IMR-90 (cell line): ENCODE measurements at regions not wholly inside any gene's neighbourhood (a gene's known extent, or its start where the extent isn't known, plus 50 kb on each side); places are given as distances from the start of the nearest gene placed in this dataset.

Source experiments
- ATAC-seq: fragments of 200-7000 bp; cut with Tn5 transposase; 2 replicates; pipeline ENCODE4 v1.9.1; 2020; ENCODE audit warnings: low read depth, mild to moderate bottlenecking, moderate library complexity
- BruUV-seq: library from RNA; stranded (reverse); fragments of 400-500 nt; replicated peaks from 2 replicates; lab custom pipeline; 2021; lab: Mats Ljungman, UMichigan
- CTCF ChIA-PET: fragments of 300-600 bp; formaldehyde crosslinking; extraction: SDS; loops from one replicate; lab custom pipeline; 2021; ENCODE audit warnings: antibody characterized with exemption; lab: Yijun Ruan, JAX
- POLR2A ChIA-PET: fragments of 300-600 bp; sonication (Branson Sonifier 250); formaldehyde crosslinking; loops from one replicate; lab custom pipeline; 2022; ENCODE audit warnings: antibody characterized with exemption; ENCODE audit not compliant: unreplicated experiment; lab: Charles Lee
- DNase-seq: peaks from one replicate; pipeline ENCODE4 v3.0.0; 2013
- H2AFZ ChIP-seq: replicated peaks from 2 replicates; pipeline ENCODE3; 2013; ENCODE audit warnings: low read length, mild to moderate bottlenecking; ENCODE audit not compliant: poor library complexity
- H2AK5ac ChIP-seq: 2 replicates; pipeline ENCODE4 v1.6.1; 2013; ENCODE audit warnings: low read depth, low read length, inconsistent platforms
- H2AK9ac ChIP-seq: replicated peaks from 2 replicates; pipeline ENCODE3; 2013; ENCODE audit warnings: mild to moderate bottlenecking, low read depth, low read length, moderate library complexity; ENCODE audit not compliant: poor library complexity
- H2BK120ac ChIP-seq: 2 replicates; pipeline ENCODE4 v1.6.1; 2013; ENCODE audit warnings: low read depth, low read length, inconsistent platforms
- H2BK15ac ChIP-seq: 3 replicates; pipeline ENCODE4 v1.6.1; 2013; ENCODE audit warnings: low read depth, low read length, inconsistent platforms
- H2BK20ac ChIP-seq: 2 replicates; pipeline ENCODE4 v1.6.1; 2013; ENCODE audit warnings: low read depth, mild to moderate bottlenecking, inconsistent platforms, low read length, moderate library complexity
- H2BK5ac ChIP-seq: 2 replicates; pipeline ENCODE4 v1.6.1; 2013; ENCODE audit warnings: mild to moderate bottlenecking, low read depth, low read length, inconsistent platforms; ENCODE audit not compliant: poor library complexity, severe bottlenecking
- H3K14ac ChIP-seq: replicated peaks from 2 replicates; pipeline ENCODE4 v1.6.1; 2013; ENCODE audit warnings: low read depth, low read length, inconsistent platforms
- H3K18ac ChIP-seq: 2 replicates; pipeline ENCODE4 v1.6.1; 2013; ENCODE audit warnings: low read depth, low read length, control low read depth
- H3K23ac ChIP-seq: 2 replicates; pipeline ENCODE4 v1.6.1; 2013; ENCODE audit warnings: low read depth, low read length, inconsistent platforms
- H3K27ac ChIP-seq: 2 replicates; pipeline ENCODE4 v1.5.1; 2013; ENCODE audit warnings: mild to moderate bottlenecking, control low read depth, low read length; ENCODE audit not compliant: insufficient read depth
- H3K27me3 ChIP-seq: 2 replicates; pipeline ENCODE4 v1.6.1; 2013; ENCODE audit warnings: low read length; ENCODE audit not compliant: control insufficient read depth, insufficient read depth
- H3K36me3 ChIP-seq: 2 replicates; pipeline ENCODE4 v1.6.1; 2013; ENCODE audit warnings: low read length, mixed read lengths; ENCODE audit not compliant: control insufficient read depth, insufficient read depth
- H3K4ac ChIP-seq: 2 replicates; pipeline ENCODE4 v1.6.1; 2013; ENCODE audit warnings: low read depth, low read length, inconsistent platforms
- H3K4me1 ChIP-seq: 2 replicates; pipeline ENCODE4 v1.6.1; 2013; ENCODE audit warnings: low read length, mixed read lengths; ENCODE audit not compliant: control insufficient read depth, insufficient read depth
- H3K4me2 ChIP-seq: 2 replicates; pipeline ENCODE4 v1.6.1; 2013; ENCODE audit warnings: low read depth, mild to moderate bottlenecking, control low read depth, low read length, moderate library complexity
- H3K4me3 ChIP-seq: 2 replicates; pipeline ENCODE4 v1.5.1; 2013; ENCODE audit warnings: low read depth, mild to moderate bottlenecking, control low read depth, low read length, moderate library complexity; ENCODE audit not compliant: insufficient read depth
- H3K56ac ChIP-seq: 2 replicates; pipeline ENCODE4 v1.6.1; 2013; ENCODE audit warnings: low read length, inconsistent platforms; ENCODE audit not compliant: insufficient read depth; ENCODE audit errors: extremely low read depth
- H3K79me1 ChIP-seq, 2 experiments: 2 replicates each; pipeline ENCODE4 v1.6.1; 2013; ENCODE audit warnings: low read length in 2 of 2, inconsistent platforms in 1 of 2, low read depth in 1 of 2
- H3K9ac ChIP-seq: 2 replicates; pipeline ENCODE4 v1.6.1; 2013; ENCODE audit warnings: low read depth, low read length, control low read depth
- H3K9me1 ChIP-seq: 2 replicates; pipeline ENCODE4 v1.6.1; 2013; ENCODE audit warnings: low read length, inconsistent platforms; ENCODE audit not compliant: insufficient read depth
- H3K9me3 ChIP-seq: 2 replicates; pipeline ENCODE4 v1.6.1; 2013; ENCODE audit warnings: low read length; ENCODE audit not compliant: control insufficient read depth, insufficient read depth
- H4K20me1 ChIP-seq: 2 replicates; pipeline ENCODE4 v1.6.1; 2013; ENCODE audit warnings: low read length, inconsistent platforms; ENCODE audit not compliant: insufficient read depth
- H4K5ac ChIP-seq: 2 replicates; pipeline ENCODE4 v1.6.1; 2013; ENCODE audit warnings: mild to moderate bottlenecking, low read depth, low read length, control low read depth
- H4K8ac ChIP-seq, 2 experiments: 2 replicates each; pipeline ENCODE4 v1.6.1; 2013; ENCODE audit warnings: low read depth in 2 of 2, low read length in 2 of 2, control low read depth in 1 of 2, inconsistent platforms in 1 of 2
- H4K91ac ChIP-seq: 2 replicates; pipeline ENCODE4 v1.6.1; 2013; ENCODE audit warnings: low read depth, low read length, inconsistent platforms; ENCODE audit not compliant: insufficient read depth
- CTCF ChIP-seq: conservative IDR thresholded peaks from 2 replicates; pipeline ENCODE4 v1.5.1; 2012; ENCODE audit warnings: mild to moderate bottlenecking, low read depth, low read length, improper control_type of control experiment
- RAD21 ChIP-seq: IDR thresholded peaks from 2 replicates; pipeline ENCODE4 v1.6.1; 2012; ENCODE audit warnings: low read length, improper control_type of control experiment
- SMC3 ChIP-seq: fragments of 150-350 bp; IDR thresholded peaks from 2 replicates; pipeline ENCODE4 v1.6.1; 2016; ENCODE audit warnings: low read depth, mild to moderate bottlenecking, antibody characterized with exemption, low read length, moderate library complexity
- WGBS, 2 experiments: methylation state at CpG; one replicate each; pipeline versions ENCODE4 v1.1.5 to v1.1.7; 2013; ENCODE audit warnings: missing lambda C conversion rate in 2 of 2; ENCODE audit not compliant: insufficient read length in 1 of 2; ENCODE audit errors: extremely low coverage in 2 of 2; 5-methylcytosine and 5-hydroxymethylcytosine counted together
- dilution Hi-C: fragments of 300-500 bp; cut with HindIII; formaldehyde crosslinking; loops from one replicate; pipeline ENCODE4 v1.14.3; 2018; ENCODE audit warnings: low sequenced_read_pairs; ENCODE audit not compliant: unreplicated experiment
- in situ Hi-C: fragments of 300-500 bp; cut with MboI; formaldehyde crosslinking; loops from 3 replicates; pipeline ENCODE4 v1.14.3; 2019; ENCODE audit warnings: low sequenced_read_pairs, inconsistent platforms, mixed read lengths
- intact Hi-C: fragments of 100-400 bp; cut with micrococcal nuclease; formaldehyde crosslinking; loops from 2 replicates; pipeline ENCODE4 v1.10.0; 2022

- dilution Hi-C loops = no loop called here
- no peaks in the 10 kb centered on the region for H4K20me1 ChIP-seq
- H3K36me3 ChIP-seq = no peaks in the 10 kb centered on the region
- H3K27ac ChIP-seq = no peak overlapping the region
- no peak overlapping the region for H4K5ac ChIP-seq
- no peaks in the 10 kb centered on the region for H3K27me3 ChIP-seq
- no peaks in the 10 kb centered on the region for H3K9me1 ChIP-seq
- no peak overlapping the region for H3K4me3 ChIP-seq
- POLR2A ChIA-PET = no interaction called here
- no peak overlapping the region for H3K4me2 ChIP-seq
- no peak overlapping the region for H2BK120ac ChIP-seq
- H3K23ac ChIP-seq = no peak overlapping the region
- no peaks in the 10 kb centered on the region for H3K9me3 ChIP-seq
- no peak overlapping the region for H4K91ac ChIP-seq
- no peak overlapping the region for H2BK5ac ChIP-seq
- H2AFZ ChIP-seq = no peak overlapping the region
- intact Hi-C loops = no loop called here
- no TSS peak for BruUV-seq
- H3K4me1 ChIP-seq = no peaks in the 10 kb centered on the region
- no peak overlapping the region for H3K18ac ChIP-seq
- no peak overlapping the region for H2BK15ac ChIP-seq
- no peaks in the 10 kb centered on the region for H3K79me1 ChIP-seq
- WGBS, 2 experiments = 0% methylated on average over 1 of the region's 9 CpGs; no CpG with 5 or more reads in 1 of the 2 experiments
- no peak overlapping the region for H3K4ac ChIP-seq
- in situ Hi-C loops = no loop called here
- H4K8ac ChIP-seq = no peak overlapping the region
- no peak overlapping the region for H2AK9ac ChIP-seq
- no peak for DNase-seq
- TF ChIP-seq RAD21 (no peak), SMC3 (no peak), CTCF (no peak)
- H2BK20ac ChIP-seq = no peak overlapping the region
- no peak overlapping the region for H2AK5ac ChIP-seq
- no peak overlapping the region for H3K9ac ChIP-seq
- no peak overlapping the region for H3K14ac ChIP-seq
- no peak overlapping the region for H3K56ac ChIP-seq
- CTCF ChIA-PET = no interaction called here
- ATAC-seq = no peak
Observed at GRCh38 chr1:95503278-95504030, 269.4 kb downstream of the RWDD3 start.
